PC-3 (cell line): ENCODE measurements at regions not wholly inside any gene's neighbourhood (a gene's known extent, or its start where the extent isn't known, plus 50 kb on each side); places are given as distances from the start of the nearest gene placed in this dataset.

ENCODE experiments used
- CTCF ChIP-seq: fragments of 300-600 bp; sonication (generic); conservative IDR thresholded peaks from 2 replicates; pipeline ENCODE4 v1.5.1; 2017; ENCODE audit warnings: antibody characterized with exemption, low read depth, mild to moderate bottlenecking, low read length
- EZH2phosphoT487 ChIP-seq: fragments of 300-600 bp; sonication (generic); IDR thresholded peaks from 2 replicates; pipeline ENCODE4 v1.6.1; 2018; ENCODE audit warnings: mild to moderate bottlenecking, antibody characterized with exemption, low read length, borderline replicate concordance

GRCh38 chr13:86378628-86379027 lies 579.4 kb upstream of the SLITRK6 start:
- TF ChIP-seq CTCF (no peak), EZH2phosphoT487 (no peak)
